ENCODE measurements at regions not wholly inside any gene's neighbourhood (a gene's known extent, or its start where the extent isn't known, plus 50 kb on each side); places are given as distances from the start of the nearest gene placed in this dataset.

DNA sequence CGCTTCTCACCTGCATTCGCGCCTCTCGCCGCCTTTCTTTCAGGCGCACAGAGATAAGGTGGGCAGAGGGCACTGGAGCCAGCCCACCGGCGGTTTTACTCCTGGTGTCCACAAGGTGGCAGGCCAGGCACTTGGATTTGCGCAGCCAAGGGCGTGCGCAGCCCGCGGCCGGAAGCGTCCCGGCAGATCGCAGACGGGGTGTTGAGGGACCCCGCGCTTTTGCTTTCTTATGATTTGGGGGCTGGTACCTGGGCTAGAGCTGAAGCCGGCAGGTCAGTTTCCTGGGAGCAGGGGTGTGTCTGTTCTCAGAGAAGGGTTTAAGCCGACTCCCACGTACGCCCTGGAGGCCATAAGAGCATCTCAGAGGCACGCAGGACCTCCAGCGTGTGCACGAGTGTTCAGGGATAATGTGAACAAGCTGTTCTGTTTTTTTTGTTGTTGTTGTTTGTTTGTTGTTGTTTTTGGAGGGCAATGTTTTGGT lies 305.6 kb upstream of the CXCR4 start:
- no TSS peak for BruUV-seq (replicated peaks)
- intact Hi-C loops (cut with micrococcal nuclease; ENCODE audit: unreplicated experiment) (loop anchor here (2.0 to 5.0 kb wide), 2 partner anchors 314 to 1415 kb away; no protein-coding TSS in a partner anchor), in situ Hi-C loops (cut with HindIII; ENCODE audit: low pct_unique_long_range_greater_than_20kb, low sequenced_read_pairs) (no loop called here)
- Histone ChIP-seq H3K27ac (ENCODE audit: low read length) (no peak overlapping the region), H3K4me3 (ENCODE audit: low read depth in 2 of 2, low read length in 2 of 2) (peak overlapping the region; percentile 35 to 40), H3K27me3 (ENCODE audit: control insufficient read depth, insufficient read depth, low read length) (peaks cover 17% of the 10 kb centered on the region), H3K4me1 (ENCODE audit: control insufficient read depth, insufficient read depth, low read length) (no peaks in the 10 kb centered on the region), H3K36me3 (ENCODE audit: control insufficient read depth, insufficient read depth, low read length) (no peaks in the 10 kb centered on the region), H3K9me3 (ENCODE audit: control insufficient read depth, insufficient read depth, low read depth, low read length) (no peaks in the 10 kb centered on the region)
- ChIA-PET POLR2A (no interaction called here), CTCF (no interaction called here)
- ATAC-seq (peak; percentile 99), DNase-seq (ENCODE audit: low read depth, low spot score) (peak; percentile 35)
- no peak for TF ChIP-seq TCF7L2 (IDR thresholded peaks at IDR 0.05; ENCODE audit: low read depth, low read length)
- TF ChIP-seq, protein P1, sequence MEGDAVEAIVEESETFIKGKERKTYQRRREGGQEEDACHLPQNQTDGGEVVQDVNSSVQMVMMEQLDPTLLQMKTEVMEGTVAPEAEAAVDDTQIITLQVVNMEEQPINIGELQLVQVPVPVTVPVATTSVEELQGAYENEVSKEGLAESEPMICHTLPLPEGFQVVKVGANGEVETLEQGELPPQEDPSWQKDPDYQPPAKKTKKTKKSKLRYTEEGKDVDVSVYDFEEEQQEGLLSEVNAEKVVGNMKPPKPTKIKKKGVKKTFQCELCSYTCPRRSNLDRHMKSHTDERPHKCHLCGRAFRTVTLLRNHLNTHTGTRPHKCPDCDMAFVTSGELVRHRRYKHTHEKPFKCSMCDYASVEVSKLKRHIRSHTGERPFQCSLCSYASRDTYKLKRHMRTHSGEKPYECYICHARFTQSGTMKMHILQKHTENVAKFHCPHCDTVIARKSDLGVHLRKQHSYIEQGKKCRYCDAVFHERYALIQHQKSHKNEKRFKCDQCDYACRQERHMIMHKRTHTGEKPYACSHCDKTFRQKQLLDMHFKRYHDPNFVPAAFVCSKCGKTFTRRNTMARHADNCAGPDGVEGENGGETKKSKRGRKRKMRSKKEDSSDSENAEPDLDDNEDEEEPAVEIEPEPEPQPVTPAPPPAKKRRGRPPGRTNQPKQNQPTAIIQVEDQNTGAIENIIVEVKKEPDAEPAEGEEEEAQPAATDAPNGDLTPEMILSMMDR (IDR thresholded peaks at IDR 0.05): peak; percentile 92

- ChIA-PET POLR2A (no interaction called here), CTCF (interaction anchor here (0.7 kb wide), 1 partner anchor 562 kb away, joined by 5 read pairs; no protein-coding TSS in a partner anchor)
- ATAC-seq: no peak
- no peaks in the 10 kb centered on the region for H3K4me1 ChIP-seq (ENCODE audit: control insufficient read depth, insufficient read depth, low read length)
- H3K9me3 ChIP-seq (ENCODE audit: control insufficient read depth, insufficient read depth, low read depth, low read length): no peaks in the 10 kb centered on the region
- no peak for DNase-seq (ENCODE audit: low read depth, low spot score)
- no TSS peak for BruUV-seq (replicated peaks)
- H3K27ac ChIP-seq (ENCODE audit: low read length): no peak overlapping the region
- in situ Hi-C loops (cut with HindIII; ENCODE audit: low pct_unique_long_range_greater_than_20kb, low sequenced_read_pairs) (no loop called here), intact Hi-C loops (cut with micrococcal nuclease; ENCODE audit: unreplicated experiment) (loop anchor here (2.0 to 5.0 kb wide), 2 partner anchors 315 to 1416 kb away; no protein-coding TSS in a partner anchor)
- H3K36me3 ChIP-seq (ENCODE audit: control insufficient read depth, insufficient read depth, low read length): no peaks in the 10 kb centered on the region
- no peak for TF ChIP-seq POLR2AphosphoS5 (IDR thresholded peaks at IDR 0.05; ENCODE audit: low read depth, low read length)
- no peak for TF ChIP-seq SIN3A (IDR thresholded peaks at IDR 0.05; ENCODE audit: borderline replicate concordance, insufficient read depth, low read depth, low read length)
- TF ChIP-seq TCF7L2 (IDR thresholded peaks at IDR 0.05; ENCODE audit: low read depth, low read length): no peak
- TF ChIP-seq, protein P1 (IDR thresholded peaks at IDR 0.05): no peak
- no peak for TF ChIP-seq REST (IDR thresholded peaks at IDR 0.05; ENCODE audit: insufficient read depth in 1 of 2, low read depth in 2 of 2, low read length in 1 of 2)
- no peak overlapping the region for H3K4me3 ChIP-seq (ENCODE audit: low read depth in 2 of 2, low read length in 2 of 2)
- H3K27me3 ChIP-seq (ENCODE audit: control insufficient read depth, insufficient read depth, low read length): peaks cover 21% of the 10 kb centered on the region
Observed at GRCh38 chr2:136422512-136422911, 304.6 kb upstream of the CXCR4 start.
